ENCODE measurements at regions not wholly inside any gene's neighbourhood (a gene's known extent, or its start where the extent isn't known, plus 50 kb on each side); places are given as distances from the start of the nearest gene placed in this dataset.

- DNase-seq (ENCODE audit: low read depth, low spot score) = no peak
- BruUV-seq (replicated peaks) = no TSS peak
- FAIRE-seq = no peak
- Histone ChIP-seq H3K27me3 (ENCODE audit: control insufficient read depth in 2 of 2, insufficient read depth in 2 of 2, low read length in 2 of 2) (no peaks in the 10 kb centered on the region), H3K9ac (replicated peaks; ENCODE audit: extremely low read depth, insufficient read depth, low read length) (no peak overlapping the region), H3K4me2 (ENCODE audit: insufficient read depth, low read length) (no peak overlapping the region), H2AFZ (ENCODE audit: low read depth, low read length) (no peak overlapping the region), H3K4me3 (replicated peaks in 1 of 3; ENCODE audit: insufficient read depth in 1 of 3, low read depth in 1 of 3, low read length in 3 of 3) (no peak overlapping the region), H3K27ac (ENCODE audit: insufficient read depth, low read depth, low read length) (no peak overlapping the region), H3K79me2 (ENCODE audit: control insufficient read depth, insufficient read depth, low read length) (no peaks in the 10 kb centered on the region), H3K4me1 (ENCODE audit: control insufficient read depth, extremely low read depth, insufficient read depth, low read length) (no peaks in the 10 kb centered on the region), H3K9me3 (replicated peaks; ENCODE audit: control insufficient read depth, insufficient read depth, low read length) (no peaks in the 10 kb centered on the region), H3K36me3 (ENCODE audit: control insufficient read depth in 2 of 2, extremely low read depth in 1 of 2, insufficient read depth in 2 of 2, low read length in 2 of 2) (no peaks in the 10 kb centered on the region), H4K20me1 (replicated peaks; ENCODE audit: control insufficient read depth, extremely low read depth, insufficient read depth, low read length) (no peaks in the 10 kb centered on the region), H3K9me1 (replicated peaks; ENCODE audit: control insufficient read depth, extremely low read depth, insufficient read depth, low read length) (no peaks in the 10 kb centered on the region)
- POLR2A ChIA-PET = no interaction called here
- dilution Hi-C loops (cut with MboI; ENCODE audit: extremely low pct_ligation_motif_present, low sequenced_read_pairs) = no loop called here
- intact Hi-C loops (cut with micrococcal nuclease) = no loop called here
- CTCF ChIA-PET = no interaction called here
- TF ChIP-seq FOS (IDR thresholded peaks at IDR 0.05; ENCODE audit: borderline replicate concordance, insufficient read depth, low read length) = no peak
- no peak for TF ChIP-seq POLR2A (IDR thresholded peaks at IDR 0.05; ENCODE audit: low read depth, low read length)
- TF ChIP-seq JUN (IDR thresholded peaks at IDR 0.05; ENCODE audit: borderline replicate concordance, insufficient read depth, insufficient read length, low read depth) = no peak
- TF ChIP-seq CTCF (IDR thresholded peaks at IDR 0.05; ENCODE audit: extremely low read depth in 1 of 2, insufficient read depth in 1 of 2, low read depth in 1 of 2, low read length in 2 of 2) = no peak
- TF ChIP-seq GATA2 (IDR thresholded peaks at IDR 0.05; ENCODE audit: insufficient read depth, insufficient read length, low read depth, low read length) = no peak
- TF ChIP-seq MYC (IDR thresholded peaks at IDR 0.05; ENCODE audit: low read depth, low read length) = no peak
Observed at GRCh38 chr13:76226941-76227340, 590.8 kb downstream of the LMO7 start.

GRCh38 chr13:76225815-76226489, 589.8 kb downstream of the LMO7 start:
- intact Hi-C loops (cut with micrococcal nuclease) = no loop called here
- Histone ChIP-seq H3K9ac (replicated peaks; ENCODE audit: extremely low read depth, insufficient read depth, low read length) (no peak overlapping the region), H4K20me1 (replicated peaks; ENCODE audit: control insufficient read depth, extremely low read depth, insufficient read depth, low read length) (no peaks in the 10 kb centered on the region), H3K4me1 (ENCODE audit: control insufficient read depth, extremely low read depth, insufficient read depth, low read length) (no peaks in the 10 kb centered on the region), H3K79me2 (ENCODE audit: control insufficient read depth, insufficient read depth, low read length) (no peaks in the 10 kb centered on the region), H3K4me3 (replicated peaks in 1 of 3; ENCODE audit: insufficient read depth in 1 of 3, low read depth in 1 of 3, low read length in 3 of 3) (no peak overlapping the region), H2AFZ (ENCODE audit: low read depth, low read length) (no peak overlapping the region), H3K27me3 (ENCODE audit: control insufficient read depth in 2 of 2, insufficient read depth in 2 of 2, low read length in 2 of 2) (no peaks in the 10 kb centered on the region), H3K27ac (ENCODE audit: insufficient read depth, low read depth, low read length) (no peak overlapping the region), H3K9me1 (replicated peaks; ENCODE audit: control insufficient read depth, extremely low read depth, insufficient read depth, low read length) (no peaks in the 10 kb centered on the region), H3K36me3 (ENCODE audit: control insufficient read depth in 2 of 2, extremely low read depth in 1 of 2, insufficient read depth in 2 of 2, low read length in 2 of 2) (no peaks in the 10 kb centered on the region), H3K4me2 (ENCODE audit: insufficient read depth, low read length) (no peak overlapping the region), H3K9me3 (replicated peaks; ENCODE audit: control insufficient read depth, insufficient read depth, low read length) (no peaks in the 10 kb centered on the region)
- no peak for TF ChIP-seq EZH2 (IDR thresholded peaks at IDR 0.05; ENCODE audit: borderline replicate concordance, low read depth, low read length, severe bottlenecking)
- no peak for TF ChIP-seq MAX (IDR thresholded peaks at IDR 0.05; ENCODE audit: insufficient read depth, insufficient read length)
- TF ChIP-seq FOS (IDR thresholded peaks at IDR 0.05; ENCODE audit: borderline replicate concordance, insufficient read depth, low read length) = no peak
- TF ChIP-seq POLR2A (IDR thresholded peaks at IDR 0.05; ENCODE audit: low read depth, low read length) = no peak
- no peak for TF ChIP-seq JUN (IDR thresholded peaks at IDR 0.05; ENCODE audit: borderline replicate concordance, insufficient read depth, insufficient read length, low read depth)
- TF ChIP-seq POLR2AphosphoS5 (IDR thresholded peaks at IDR 0.05; ENCODE audit: insufficient read depth, low read depth, low read length) = no peak
- no peak for TF ChIP-seq MYC (IDR thresholded peaks at IDR 0.05; ENCODE audit: low read depth, low read length)
- TF ChIP-seq CTCF (IDR thresholded peaks at IDR 0.05; ENCODE audit: extremely low read depth in 1 of 2, insufficient read depth in 1 of 2, low read depth in 1 of 2, low read length in 2 of 2) = no peak
- no peak for TF ChIP-seq GATA2 (IDR thresholded peaks at IDR 0.05; ENCODE audit: insufficient read depth, insufficient read length, low read depth, low read length)
- CTCF ChIA-PET = no interaction called here
- dilution Hi-C loops (cut with MboI; ENCODE audit: extremely low pct_ligation_motif_present, low sequenced_read_pairs) = no loop called here
- DNase-seq (ENCODE audit: low read depth, low spot score) = no peak
- no peak for FAIRE-seq
- no TSS peak for BruUV-seq (replicated peaks)
- POLR2A ChIA-PET = no interaction called here

Measured in endothelial cell of umbilical vein (primary cell).